ENCODE measurements at regions not wholly inside any gene's neighbourhood (a gene's known extent, or its start where the extent isn't known, plus 50 kb on each side); places are given as distances from the start of the nearest gene placed in this dataset.

GRCh38 chr5:61805101-61805500, 473.0 kb downstream of the ZSWIM6 start:
- TF ChIP-seq CTCF (IDR thresholded peaks at IDR 0.05), result no peak
- no peak for TF ChIP-seq POLR2A (IDR thresholded peaks at IDR 0.05)
